DMS53 (cell line): ENCODE measurements at regions not wholly inside any gene's neighbourhood (a gene's known extent, or its start where the extent isn't known, plus 50 kb on each side); places are given as distances from the start of the nearest gene placed in this dataset.
A peak's percentile ranks its signal among the peaks of the same experiment; 100 is the strongest.

Experiments
- DNase-seq: peaks from one replicate; lab custom pipeline; 2025; lab: John Stamatoyannopoulos, UW

DNA sequence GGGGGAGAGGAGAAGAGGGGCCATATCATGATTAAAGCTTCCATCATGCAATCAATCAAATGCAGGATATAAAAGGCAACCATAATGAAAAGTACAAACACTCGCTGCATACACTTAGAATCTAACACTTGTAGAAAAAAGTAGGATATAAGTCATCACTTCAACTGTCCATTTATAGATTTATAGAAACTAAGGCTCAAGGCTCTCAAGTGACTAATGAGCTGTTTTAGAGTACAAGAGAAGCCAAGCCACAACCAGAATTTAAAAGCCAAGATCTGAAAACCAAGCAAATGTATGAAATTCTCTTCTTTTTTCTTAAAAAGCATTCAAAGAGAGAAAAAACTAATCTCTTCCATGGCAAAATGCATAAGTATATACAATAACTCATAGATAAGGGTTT is 160.2 kb upstream of the BLID start:
- no peak for DNase-seq

DNA sequence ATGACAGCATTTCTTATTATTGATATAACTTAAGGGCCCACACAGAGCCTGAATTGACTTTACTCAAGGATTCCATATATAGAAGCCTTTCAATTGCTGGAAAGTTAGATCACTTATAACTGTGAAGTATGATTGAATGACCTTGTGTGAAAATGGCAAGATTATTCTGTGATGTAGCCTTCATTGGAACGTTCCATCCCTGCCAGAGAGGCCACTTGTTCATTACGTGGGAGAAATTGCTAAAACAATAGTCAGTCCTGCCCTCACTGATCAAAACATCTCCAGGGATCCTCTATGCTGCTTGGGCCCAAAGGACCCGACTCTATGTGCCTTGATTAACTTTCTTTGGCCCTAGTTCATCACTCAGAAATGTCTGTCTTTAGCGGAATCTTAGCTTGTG is 159.5 kb upstream of the BLID start:
- no peak for DNase-seq

DNA sequence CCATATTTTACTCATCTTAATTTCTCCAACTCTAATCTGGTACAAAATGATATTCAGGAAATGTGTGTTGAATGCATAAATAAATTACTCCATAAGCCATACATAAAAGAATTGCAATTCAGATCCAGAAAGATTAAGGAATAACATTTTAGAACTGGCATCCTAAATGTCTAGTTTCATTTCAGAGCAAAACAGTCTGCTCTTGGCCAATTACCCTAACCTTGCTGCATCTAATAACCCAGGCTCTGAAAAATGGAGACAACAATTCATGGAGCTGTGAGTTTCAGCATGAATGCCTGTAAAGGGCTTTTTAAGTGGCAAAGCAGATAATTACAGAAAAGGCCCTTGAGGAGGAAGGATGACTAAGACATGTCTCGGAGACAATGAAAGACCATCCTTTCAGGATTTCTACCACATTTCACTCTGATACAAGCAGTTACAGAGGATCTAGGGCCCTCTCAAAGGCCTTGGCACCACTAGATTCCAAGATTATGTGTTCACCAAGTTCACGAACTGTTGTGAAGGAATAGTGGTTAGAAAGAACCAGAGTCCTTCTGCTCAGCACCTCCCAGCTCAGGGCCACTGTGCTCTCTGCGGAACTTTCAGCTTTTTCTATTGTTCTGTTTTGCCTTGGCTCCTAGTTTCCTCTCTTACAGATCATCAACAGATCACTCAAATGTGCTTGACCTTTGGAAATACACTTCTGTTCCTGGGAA is 157.6 kb upstream of the BLID start:
- peak; percentile 46 for DNase-seq

DNA sequence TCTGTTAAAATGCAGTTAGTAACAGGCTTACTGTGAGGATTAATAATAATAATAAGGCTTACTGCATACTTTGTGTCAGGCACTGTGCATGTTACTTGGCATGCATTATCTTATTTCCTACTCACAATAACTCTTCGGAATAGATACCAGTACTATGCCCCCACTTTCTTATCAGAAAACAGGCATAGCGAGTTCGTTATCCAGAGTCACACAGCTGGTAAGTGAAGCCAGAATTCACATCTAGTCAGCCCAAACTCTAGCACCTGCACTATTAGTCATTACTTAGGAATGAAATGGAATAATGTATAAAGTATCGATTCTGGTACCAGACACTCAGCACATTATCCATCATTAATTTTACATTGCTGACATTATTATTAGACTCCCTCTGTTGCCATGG is 155.7 kb upstream of the BLID start:
- DNase-seq, result no peak

DNA sequence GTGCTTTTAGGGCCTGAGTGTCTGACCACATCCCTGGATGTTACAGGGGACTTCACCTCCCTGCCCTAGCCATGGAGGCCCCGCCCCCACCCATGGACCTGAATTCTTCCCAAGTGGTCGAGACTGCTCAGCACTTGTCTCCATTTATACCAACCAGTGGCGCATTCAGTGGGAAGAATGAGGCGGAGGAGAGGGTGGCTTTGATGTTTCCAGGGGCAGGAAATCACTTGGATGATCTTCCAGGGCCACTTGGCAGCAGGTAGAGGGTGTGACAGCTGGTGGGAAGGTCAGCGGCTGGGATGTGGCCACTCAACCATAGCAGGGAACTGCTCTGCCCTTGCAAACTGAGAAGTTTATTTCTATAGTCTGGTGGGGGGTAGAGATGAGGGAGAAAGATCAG is 155.1 kb upstream of the BLID start:
- DNase-seq, result peak; percentile 43

DNA sequence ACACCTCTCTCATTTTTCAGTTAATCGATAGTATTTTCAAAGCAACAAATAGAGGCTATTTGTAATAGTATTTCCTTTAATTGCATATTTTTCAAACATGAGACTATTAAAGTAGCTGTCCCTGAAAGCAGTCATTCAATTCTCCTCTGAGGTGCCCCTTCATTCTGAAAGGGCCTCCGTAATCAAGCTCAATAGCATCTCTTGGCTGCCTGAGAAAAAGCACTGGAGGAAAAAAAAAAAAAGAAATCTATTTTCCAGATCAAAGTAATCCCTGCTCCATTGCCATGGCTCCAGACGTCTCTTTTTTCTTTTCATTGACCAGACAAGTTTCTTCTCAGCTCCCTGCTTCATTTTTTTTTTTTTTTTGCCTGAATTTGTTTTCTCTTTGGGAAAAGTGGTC is 154.5 kb upstream of the BLID start:
- DNase-seq, result no peak

DNA sequence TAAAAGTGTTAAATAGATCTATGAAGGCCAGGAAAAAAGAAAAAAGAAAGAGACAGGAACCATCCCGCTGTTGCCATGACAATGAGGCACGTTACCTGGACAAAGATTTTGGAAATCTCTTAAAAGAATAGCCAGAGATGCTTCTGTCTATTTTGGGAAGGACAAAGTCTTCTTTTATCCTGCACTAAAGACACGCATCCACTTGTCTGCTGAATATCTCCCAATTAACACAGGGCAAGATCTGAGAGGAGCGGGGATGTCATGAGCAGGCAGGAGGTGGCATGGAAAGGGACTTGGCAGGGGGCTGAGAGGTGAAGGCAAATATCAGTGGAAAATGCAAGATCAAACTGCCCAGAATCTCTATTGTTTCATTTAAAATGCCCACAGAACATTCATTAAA is 153.8 kb upstream of the BLID start:
- DNase-seq, result no peak

DNA sequence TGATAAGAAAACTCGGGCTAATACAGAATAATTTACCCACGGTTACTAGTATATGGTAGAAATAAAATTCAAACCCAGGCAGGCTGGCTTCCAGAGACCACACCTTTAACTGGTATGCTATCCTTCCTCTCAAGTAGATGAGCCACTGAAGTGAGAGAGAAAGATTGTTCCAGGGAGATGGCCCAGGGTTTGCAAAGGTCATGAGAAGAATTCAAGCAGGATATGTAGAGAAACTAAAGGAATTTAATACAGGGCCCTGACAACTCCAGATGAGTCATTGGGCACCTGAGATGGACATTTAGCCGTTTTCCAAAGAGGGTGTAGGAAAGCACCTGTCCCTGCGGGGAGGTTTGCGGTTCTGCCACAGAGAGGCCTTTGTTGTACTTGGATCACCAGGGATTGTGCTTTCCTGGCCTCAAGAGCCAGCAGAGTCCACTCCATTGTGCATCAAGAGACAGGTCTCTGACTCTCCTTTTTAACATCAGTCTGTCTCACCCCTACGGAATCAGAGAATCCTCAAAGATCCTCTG is 152.7 kb upstream of the BLID start:
- DNase-seq, result peak; percentile 18

DNA sequence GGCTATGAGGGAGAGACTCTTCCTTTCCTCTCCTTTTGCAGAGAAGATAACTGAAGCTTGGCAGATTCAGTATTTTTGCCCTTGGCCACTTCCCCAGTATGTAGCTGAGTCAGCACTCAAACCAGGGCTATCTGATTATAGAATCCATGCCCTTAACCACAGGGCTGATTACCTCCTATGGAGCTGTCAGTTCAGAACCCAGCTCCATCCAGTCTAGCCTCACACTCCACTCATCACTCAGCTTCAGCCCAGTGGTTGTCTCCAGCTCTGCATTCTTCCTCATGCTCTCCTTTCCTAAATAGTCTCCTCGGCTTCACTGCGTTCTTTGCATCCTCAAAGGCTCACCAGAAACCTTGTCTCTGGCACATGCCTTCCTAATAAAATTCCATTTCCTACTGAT is 151.6 kb upstream of the BLID start:
- DNase-seq, result no peak

DNA sequence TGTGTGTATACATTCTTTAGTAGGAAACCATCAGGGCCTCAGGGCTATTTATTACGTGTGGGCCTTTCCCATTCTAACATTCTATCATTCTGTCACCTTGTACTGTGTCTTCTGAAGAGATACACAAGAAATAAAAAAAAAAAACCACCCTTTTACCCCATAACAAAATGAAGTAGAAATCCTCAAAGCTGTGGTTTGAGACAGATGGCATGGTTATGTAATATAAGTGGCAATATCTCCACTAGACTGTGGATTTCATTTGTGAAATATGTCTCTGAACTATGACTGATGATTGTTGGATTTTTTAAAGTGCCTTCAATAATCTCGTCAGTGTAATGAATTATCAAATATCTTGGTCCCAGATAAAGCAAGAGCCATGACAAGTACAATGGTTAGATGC is 150.0 kb upstream of the BLID start:
- DNase-seq, result no peak

DNA sequence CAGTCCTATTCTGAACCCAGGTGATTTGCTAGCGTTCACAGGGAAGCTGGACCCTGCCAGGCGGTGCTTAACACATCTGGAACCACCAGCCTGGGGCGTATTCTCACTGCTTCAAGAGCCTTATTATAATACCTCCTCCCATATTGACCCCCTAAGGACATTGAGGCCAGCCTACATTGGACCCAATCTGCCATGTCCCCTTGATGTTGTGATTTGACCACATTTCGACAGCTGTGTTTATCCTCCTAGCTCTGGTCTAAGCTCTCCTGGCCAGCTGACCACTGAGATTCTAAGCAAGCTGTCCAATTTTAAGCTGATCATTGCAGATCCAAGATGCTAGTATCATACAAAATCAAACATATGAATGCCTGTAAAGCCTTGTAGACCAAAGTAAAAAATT is 148.1 kb upstream of the BLID start:
- no peak for DNase-seq

DNA sequence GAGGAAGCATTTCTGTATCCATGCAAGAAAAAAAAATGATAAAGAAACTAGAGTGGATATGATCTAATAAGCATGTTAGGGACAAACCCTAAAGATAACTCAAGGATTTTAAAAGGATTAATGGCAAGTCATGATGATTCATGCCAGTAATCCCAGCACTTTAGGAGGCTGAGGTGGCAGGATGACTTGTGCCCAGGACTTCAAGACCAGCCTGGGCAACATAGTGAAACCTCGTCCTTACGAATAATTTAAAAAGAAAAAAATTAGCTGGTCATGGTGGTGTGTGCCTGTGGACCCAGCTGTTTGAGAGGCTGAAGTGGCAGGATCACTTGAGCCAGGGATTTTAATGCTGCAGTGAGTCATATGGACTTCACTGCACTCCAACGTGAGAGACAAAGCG is 145.5 kb upstream of the BLID start:
- no peak for DNase-seq

DNA sequence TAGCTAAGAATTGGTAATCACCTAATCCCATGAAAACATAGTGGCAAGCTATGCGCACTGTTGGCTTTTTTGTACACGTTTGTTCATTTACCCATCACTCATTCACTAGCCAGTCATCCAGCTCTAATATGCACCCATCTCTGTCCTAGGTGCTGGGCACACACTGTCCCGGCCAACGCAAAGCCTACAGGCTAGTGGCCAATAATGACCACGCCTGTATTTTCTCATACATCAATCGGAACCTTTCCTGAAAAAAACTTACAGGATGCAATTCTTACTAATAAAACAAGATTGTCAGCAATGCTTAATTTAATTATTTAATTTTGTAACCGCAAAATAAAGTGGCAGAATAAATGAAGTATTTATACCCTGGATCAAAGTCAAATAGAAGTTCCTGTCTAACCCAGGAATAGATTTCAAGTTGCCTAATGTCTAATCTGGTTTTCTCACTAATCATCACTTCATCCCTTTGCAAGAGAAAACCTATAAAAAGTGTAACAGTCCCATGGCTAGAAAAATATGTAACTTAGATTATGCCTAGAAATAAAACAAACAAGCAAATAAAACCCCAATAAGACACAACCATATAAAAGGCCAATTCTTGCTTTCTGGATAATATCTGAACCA is 143.3 kb upstream of the BLID start:
- no peak for DNase-seq

DNA sequence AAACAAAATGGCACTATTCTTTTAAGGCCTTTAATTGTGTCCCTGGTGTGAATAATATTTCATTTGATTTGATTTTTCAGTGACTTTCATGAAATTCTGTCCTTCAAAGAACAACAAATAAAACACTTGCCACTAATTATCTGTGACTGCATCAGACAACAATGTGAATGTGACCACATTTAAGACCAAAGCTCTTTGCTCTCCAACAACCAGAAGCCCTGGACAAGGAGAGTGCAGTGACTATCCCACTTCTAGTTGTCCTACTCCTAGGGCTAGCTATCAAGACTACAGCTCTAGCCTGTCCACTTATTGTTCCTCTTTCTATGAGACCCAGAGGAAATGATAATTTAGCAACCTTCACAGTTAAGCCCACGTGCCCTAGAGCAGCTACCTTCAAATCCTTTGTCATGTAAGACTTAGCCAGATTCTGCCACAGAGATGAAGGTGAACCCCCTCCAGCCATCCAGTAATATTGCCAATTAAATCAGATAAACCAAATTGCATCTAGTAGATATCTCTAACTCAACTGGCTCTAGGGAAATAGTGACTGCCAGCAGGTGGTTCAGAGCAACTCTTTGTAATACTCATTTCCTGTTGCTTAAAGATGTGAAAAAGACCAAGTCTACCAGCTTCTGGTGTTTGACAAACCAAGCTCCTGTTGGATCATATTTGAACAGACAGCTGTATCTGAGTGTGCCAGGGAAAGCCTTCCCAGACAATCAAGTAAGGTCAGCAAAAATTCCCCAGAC is 142.6 kb upstream of the BLID start:
- DNase-seq, result no peak

DNA sequence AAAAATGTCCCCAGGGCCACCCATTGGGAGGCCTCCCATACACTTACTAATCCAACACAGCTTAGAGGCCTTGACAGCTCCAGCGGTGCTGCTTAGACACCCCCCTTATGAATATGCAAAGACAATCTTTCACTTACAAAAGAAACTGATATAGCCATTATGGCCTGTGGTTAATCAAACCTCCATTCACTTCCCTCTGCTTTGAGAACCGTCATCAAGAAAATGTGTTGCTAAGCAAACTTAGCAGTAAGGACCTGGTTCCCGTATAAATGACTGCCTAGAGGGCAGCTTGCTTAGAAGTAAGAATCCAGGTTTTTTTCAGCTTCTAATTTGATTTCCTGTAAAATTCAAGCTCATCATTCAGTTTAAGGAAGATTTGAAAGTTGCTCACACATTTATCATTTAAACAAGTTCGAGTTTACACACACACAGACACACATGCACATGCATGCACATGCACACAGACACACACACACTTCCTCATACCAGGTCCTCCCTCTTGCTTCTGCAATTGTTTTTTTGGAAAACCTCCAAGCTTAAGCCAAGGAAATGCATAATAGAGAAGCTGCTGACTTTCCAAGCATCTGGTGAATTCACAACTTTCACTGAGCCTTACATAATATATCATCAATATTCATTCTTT is 137.7 kb upstream of the BLID start:
- DNase-seq, result no peak

DNA sequence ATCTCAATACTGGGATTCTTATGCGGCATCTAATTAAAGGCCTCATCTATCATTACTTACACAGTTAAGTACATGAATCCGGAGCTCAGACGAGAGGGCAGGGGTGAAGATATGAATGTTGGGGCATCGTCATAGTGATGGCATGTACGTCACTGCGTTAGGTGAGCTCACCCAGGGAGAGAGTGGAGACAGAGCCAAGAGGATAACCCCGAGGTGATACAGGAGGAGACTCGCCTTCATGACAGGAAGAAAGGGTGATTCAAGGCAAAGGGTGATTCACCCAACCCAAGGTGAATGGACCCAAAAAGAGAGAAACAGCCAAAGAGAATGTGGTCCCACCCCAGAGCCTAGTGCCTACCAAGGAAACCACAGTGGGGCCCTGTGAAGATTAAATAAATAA is 132.9 kb upstream of the BLID start:
- DNase-seq, result no peak

DNA sequence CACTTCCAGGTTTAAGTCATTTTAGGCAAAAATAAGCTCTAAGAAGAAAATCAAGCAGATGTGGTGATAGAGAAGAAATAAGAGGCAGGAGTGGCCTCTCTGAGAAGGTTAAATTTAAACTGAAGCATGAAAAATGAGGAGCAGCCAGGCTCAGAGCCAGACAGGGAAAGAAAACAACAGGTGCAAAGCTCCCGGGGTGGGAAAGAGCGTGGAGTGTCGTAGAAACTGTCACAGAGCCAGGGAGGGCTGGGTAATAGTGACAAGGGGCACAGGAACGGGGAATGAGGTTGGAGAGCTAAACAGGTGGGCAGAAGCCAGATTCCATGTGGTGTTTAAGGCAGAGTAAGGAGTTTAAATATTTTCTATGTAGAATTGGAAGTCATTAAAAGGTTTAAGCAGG is 132.1 kb upstream of the BLID start:
- peak; percentile 48 for DNase-seq

DNA sequence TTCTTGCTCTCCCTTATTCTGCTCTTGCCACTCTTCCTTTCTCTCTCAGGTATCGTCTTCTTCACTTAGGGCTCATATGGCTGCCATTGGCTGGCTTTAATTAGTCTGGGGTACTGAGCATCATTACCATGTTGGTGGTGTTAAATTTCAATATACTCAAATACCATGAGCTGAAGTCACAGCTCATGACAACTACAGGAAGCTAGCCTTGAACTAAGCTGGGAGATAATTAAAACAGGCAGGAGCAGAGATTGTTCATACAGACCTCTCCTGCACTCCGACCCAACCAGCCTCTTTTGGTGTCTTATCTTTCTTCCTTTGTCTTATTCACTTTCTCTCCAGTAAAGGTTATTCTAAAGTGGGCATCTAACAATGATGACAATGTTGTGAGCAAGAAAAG is 130.9 kb upstream of the BLID start:
- DNase-seq, result no peak

DNA sequence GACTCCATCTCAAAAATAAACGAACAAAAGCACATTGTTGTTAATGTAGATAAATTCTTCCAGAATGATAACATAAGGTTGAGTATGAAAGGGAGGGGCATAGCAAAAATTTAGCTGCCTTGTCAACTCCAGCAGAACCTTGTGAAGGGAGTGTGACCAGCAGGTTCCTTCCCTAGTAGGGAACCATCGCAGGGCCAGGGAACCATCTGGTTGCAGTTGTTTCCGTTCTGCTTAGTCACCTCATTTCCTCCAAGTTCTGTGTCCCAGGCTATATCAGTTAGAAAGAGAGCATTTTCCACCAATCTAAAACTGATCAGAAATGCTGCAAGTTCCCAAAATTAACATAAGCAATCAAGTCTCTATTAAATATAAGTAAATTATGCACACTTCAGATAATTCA is 126.7 kb upstream of the BLID start:
- no peak for DNase-seq

DNA sequence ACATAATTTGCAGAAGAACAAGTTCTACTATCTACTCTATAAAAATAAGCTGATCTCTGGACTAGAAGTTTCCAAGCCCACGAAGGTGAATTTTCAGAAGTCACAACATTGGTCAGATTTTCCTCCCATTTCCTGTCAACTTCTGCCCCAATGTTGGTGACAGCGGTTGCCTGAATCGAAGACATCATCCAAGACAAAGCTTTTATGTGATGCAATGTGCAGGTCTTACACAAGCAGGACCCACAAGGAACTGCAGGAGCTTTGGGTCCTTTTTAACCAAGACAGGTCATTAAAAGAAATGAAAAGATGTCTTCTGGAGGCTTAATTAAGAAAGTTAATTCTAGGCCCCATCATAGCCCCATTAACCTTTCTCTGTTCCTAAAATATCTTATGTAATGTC is 125.6 kb upstream of the BLID start:
- no peak for DNase-seq

DNA sequence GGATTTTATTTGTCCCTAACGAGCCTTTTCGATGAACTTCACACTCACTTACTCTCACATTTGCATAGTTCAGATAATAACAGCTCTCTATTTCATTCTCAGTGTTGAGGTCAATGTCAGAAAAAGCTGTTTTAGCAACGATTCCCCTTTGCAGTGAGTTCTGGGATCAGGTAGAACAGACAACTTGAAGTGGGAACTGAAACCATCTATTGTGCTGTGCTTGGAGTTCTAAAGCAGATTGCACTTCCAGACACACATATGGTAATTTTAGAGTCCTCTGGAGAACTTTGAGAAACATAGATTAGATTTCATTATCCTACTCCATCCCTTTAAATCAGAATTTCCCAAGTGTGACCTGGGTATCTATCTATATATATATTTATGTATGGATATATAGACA is 124.6 kb upstream of the BLID start:
- DNase-seq, result no peak

DNA sequence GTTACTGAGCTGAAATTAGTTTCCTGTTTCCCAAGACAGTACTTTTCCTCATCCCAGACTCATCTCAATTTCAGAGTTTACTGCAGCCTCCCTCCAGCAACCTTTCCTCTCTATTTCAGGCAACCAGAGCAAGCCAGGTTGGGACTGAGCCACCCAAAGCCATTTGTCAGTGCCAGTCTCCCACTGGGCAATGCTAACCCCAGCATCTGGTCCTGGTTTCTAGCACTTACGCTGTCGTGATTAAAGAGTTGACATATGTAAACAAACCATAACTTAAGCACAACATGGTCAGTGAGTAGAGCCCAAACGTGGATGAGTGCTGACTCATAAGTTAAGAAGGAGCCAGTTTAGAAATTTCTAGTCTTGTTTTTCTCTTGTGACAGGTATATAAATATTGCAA is 119.6 kb upstream of the BLID start:
- DNase-seq, result peak; percentile 62

DNA sequence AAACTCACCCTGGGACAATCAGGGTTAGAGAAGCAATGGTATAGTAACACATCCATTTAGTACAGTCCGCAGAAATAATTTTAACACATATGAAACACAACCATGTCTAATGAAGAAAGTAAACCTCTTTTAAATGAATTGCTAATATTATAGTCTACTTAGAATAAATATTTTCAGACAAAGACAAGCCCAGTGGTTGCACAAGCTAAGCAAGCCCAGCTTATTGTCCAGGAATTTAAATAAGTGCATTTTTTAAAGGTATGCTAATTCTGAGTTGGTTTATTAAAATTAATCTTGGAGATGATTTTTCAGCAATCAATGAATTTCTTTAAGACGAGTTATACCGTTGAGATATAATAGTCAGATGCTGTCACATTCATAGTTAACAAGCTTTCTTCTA is 118.8 kb upstream of the BLID start:
- no peak for DNase-seq
